Kidney (tissue), 13 donors: ENCODE measurements at regions not wholly inside any gene's neighbourhood (a gene's known extent, or its start where the extent isn't known, plus 50 kb on each side); places are given as distances from the start of the nearest gene placed in this dataset.

Experiments
- DNase-seq, 5 donors: peaks; one replicate each; pipeline ENCODE4 v3.0.0-alpha.2; 2013 to 2020
- FAIRE-seq: peaks from 2 replicates; lab custom pipeline; 2012; peaks lifted over from hg19 to GRCh38; lab: Jason Lieb, UNC
- H3K27ac ChIP-seq, 2 donors: one replicate each; pipeline ENCODE4 v1.7.0; 2013; ENCODE audit warnings: low read depth in 2 of 2, low read length in 2 of 2, inconsistent platforms in 1 of 2
- H3K27me3 ChIP-seq: one replicate; pipeline ENCODE4 v1.7.1; 2013; ENCODE audit warnings: low read length, inconsistent platforms; ENCODE audit not compliant: control insufficient read depth, insufficient read depth
- H3K36me3 ChIP-seq, 3 donors: one replicate each; pipeline versions ENCODE4 v1.7.0 to v1.7.1; 2013; ENCODE audit warnings: low read length in 3 of 3, control low read depth in 1 of 3, inconsistent platforms in 1 of 3; ENCODE audit not compliant: insufficient read depth in 3 of 3, control insufficient read depth in 2 of 3
- H3K4me1 ChIP-seq, 3 donors: one replicate each; pipeline versions ENCODE4 v1.7.0 to v1.7.1; 2013; ENCODE audit warnings: low read length in 3 of 3, inconsistent platforms in 1 of 3, low read depth in 1 of 3; ENCODE audit not compliant: control insufficient read depth in 2 of 3, insufficient read depth in 2 of 3
- H3K4me3 ChIP-seq, 3 donors: one replicate each; pipeline versions ENCODE4 v1.7.0 to v1.8.1; 2013; ENCODE audit warnings: low read length in 3 of 3, control low read depth in 1 of 3, inconsistent platforms in 1 of 3
- H3K9ac ChIP-seq, 3 donors: one replicate each; pipeline versions ENCODE4 v1.7.0 to v1.7.1; 2013; ENCODE audit warnings: low read length in 3 of 3, control low read depth in 1 of 3, inconsistent platforms in 1 of 3
- H3K9me3 ChIP-seq, 3 donors: one replicate each; pipeline versions ENCODE4 v1.7.0 to v1.7.1; 2013; ENCODE audit warnings: low read length in 3 of 3, control low read depth in 1 of 3, inconsistent platforms in 1 of 3; ENCODE audit not compliant: control insufficient read depth in 2 of 3, insufficient read depth in 1 of 3
- intact Hi-C: fragments of 100-400 bp; cut with DNase I; formaldehyde crosslinking; loops from one replicate; pipeline ENCODE4 v1.11.1; 2022
- TF ChIP-seq, protein P1 (sequence below): IDR thresholded peaks from 3 replicates; pipeline ENCODE4 v1.5.1; 2012; ENCODE audit warnings: mild to moderate bottlenecking, moderate library complexity, borderline replicate concordance; ENCODE audit not compliant: insufficient read depth; ENCODE audit errors: extremely low read depth
- donor health status: control.
- donor health status: control.
- donor health status: control.
- donor health status: control.
- donor health status: control.
- donor health status: DM: yes; HTN: yes; CAD: no.
- donor health status: Normal renal cell carcinoma (clear cell type).

GRCh38 chr4:100695871-100696270 lies 178.0 kb upstream of the EMCN start:
- Histone ChIP-seq H3K4me1 (no peaks in the 10 kb centered on the region), H3K9me3 (no peaks in the 10 kb centered on the region), H3K27ac (no peak overlapping the region), H3K9ac (no peak overlapping the region), H3K4me3 (no peak overlapping the region), H3K36me3 (no peaks in the 10 kb centered on the region), H3K27me3 (no peaks in the 10 kb centered on the region)
- DNase-seq: no peak
- intact Hi-C loops: no loop called here
- no peak for FAIRE-seq
- TF ChIP-seq, protein P1, sequence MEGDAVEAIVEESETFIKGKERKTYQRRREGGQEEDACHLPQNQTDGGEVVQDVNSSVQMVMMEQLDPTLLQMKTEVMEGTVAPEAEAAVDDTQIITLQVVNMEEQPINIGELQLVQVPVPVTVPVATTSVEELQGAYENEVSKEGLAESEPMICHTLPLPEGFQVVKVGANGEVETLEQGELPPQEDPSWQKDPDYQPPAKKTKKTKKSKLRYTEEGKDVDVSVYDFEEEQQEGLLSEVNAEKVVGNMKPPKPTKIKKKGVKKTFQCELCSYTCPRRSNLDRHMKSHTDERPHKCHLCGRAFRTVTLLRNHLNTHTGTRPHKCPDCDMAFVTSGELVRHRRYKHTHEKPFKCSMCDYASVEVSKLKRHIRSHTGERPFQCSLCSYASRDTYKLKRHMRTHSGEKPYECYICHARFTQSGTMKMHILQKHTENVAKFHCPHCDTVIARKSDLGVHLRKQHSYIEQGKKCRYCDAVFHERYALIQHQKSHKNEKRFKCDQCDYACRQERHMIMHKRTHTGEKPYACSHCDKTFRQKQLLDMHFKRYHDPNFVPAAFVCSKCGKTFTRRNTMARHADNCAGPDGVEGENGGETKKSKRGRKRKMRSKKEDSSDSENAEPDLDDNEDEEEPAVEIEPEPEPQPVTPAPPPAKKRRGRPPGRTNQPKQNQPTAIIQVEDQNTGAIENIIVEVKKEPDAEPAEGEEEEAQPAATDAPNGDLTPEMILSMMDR: no peak

GRCh38 chr4:100695039-100695654 lies 177.3 kb upstream of the EMCN start:
- intact Hi-C loops: no loop called here
- TF ChIP-seq, protein P1: no peak
- H3K4me3 ChIP-seq: no peak overlapping the region
- no peaks in the 10 kb centered on the region for H3K27me3 ChIP-seq
- no peak overlapping the region for H3K27ac ChIP-seq
- no peaks in the 10 kb centered on the region for H3K4me1 ChIP-seq
- no peak overlapping the region for H3K9ac ChIP-seq
- peak in 1 of 5 donors; percentile 26 for DNase-seq
- H3K36me3 ChIP-seq: no peaks in the 10 kb centered on the region
- no peak for FAIRE-seq
- no peaks in the 10 kb centered on the region for H3K9me3 ChIP-seq

DNA sequence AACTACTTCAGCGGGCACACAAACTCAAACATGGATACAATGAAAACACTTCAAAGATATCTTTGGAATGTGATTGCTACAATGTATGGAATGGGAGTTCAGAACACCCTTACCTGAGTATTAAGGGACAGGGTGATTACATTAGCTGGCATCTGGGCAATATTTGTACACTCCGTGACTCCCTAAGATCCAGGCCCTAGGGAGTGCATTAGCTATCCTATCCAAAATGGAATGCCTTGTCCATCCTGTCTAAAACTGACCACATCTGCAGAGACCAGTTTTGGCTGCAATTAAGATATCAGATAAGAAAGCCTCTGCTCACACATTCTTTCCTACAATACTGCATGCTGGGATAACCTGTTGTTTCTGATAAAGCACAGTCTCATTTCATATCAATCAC lies 176.6 kb upstream of the EMCN start:
- H3K27me3 ChIP-seq: no peaks in the 10 kb centered on the region
- no peak for FAIRE-seq
- no peak for DNase-seq
- intact Hi-C loops: no loop called here
- no peaks in the 10 kb centered on the region for H3K36me3 ChIP-seq
- TF ChIP-seq, protein P1: no peak
- H3K9me3 ChIP-seq: no peaks in the 10 kb centered on the region
- no peak overlapping the region for H3K27ac ChIP-seq
- H3K4me3 ChIP-seq: no peak overlapping the region
- H3K9ac ChIP-seq: no peak overlapping the region
- no peaks in the 10 kb centered on the region for H3K4me1 ChIP-seq

DNA sequence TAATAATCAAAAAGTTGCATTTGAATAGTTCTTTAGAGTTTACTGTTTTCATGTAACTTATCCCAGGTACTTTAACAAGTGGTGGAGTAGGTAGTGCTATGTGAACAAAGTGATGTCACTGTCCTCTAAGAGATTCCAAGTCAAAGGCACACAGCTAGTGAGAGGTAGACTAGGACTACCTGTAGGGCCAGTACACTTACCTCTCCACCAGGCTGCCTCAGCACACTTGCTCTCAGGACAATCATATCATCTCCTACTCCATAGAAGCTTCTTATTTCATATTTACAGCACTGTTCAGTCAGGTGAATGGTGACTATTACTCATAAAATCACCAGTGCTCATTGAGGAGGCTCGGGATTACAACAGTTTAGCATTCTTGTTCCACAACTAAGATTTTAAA lies 173.0 kb upstream of the EMCN start:
- no peak for DNase-seq
- H3K9ac ChIP-seq: no peak overlapping the region
- no peaks in the 10 kb centered on the region for H3K27me3 ChIP-seq
- H3K36me3 ChIP-seq: no peaks in the 10 kb centered on the region
- H3K4me3 ChIP-seq: no peak overlapping the region
- no peaks in the 10 kb centered on the region for H3K9me3 ChIP-seq
- intact Hi-C loops: no loop called here
- no peaks in the 10 kb centered on the region for H3K4me1 ChIP-seq
- TF ChIP-seq, protein P1: no peak
- no peak overlapping the region for H3K27ac ChIP-seq
- no peak for FAIRE-seq
